NCI-H2196 (cell line): ENCODE measurements at regions not wholly inside any gene's neighbourhood (a gene's known extent, or its start where the extent isn't known, plus 50 kb on each side); places are given as distances from the start of the nearest gene placed in this dataset.

Source experiments
- DNase-seq: peaks from one replicate; lab custom pipeline; 2025; ENCODE audit not compliant: unreplicated experiment; lab: John Stamatoyannopoulos, UW

- DNase-seq, result no peak
Observed at GRCh38 chr7:46839651-46840050, 742.3 kb downstream of the TNS3 start.

GRCh38 chr7:46838463-46838862 lies 743.4 kb downstream of the TNS3 start:
- DNase-seq, result no peak

GRCh38 chr7:46835556-46835955 lies 746.4 kb downstream of the TNS3 start:
- no peak for DNase-seq

DNA sequence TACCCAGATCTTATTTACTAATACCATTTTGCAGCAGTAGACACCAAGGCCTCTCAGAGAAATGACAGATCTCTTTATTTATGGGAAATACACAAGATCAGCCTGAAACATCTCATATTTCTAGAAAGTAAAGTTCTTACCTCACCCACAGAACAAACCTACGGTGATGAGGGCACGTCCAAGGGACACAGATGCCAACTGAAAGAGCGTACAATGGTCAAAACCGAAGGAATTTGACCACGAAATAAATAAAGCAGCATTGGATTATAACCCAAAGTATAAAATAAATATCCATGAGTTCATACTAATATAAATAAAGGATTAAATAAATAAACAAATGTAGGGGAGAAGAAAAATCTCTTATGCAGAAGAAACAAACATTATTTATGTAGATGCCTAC lies 747.0 kb downstream of the TNS3 start:
- DNase-seq, result no peak

- DNase-seq, result no peak
Observed at GRCh38 chr7:46833197-46833596, 748.7 kb downstream of the TNS3 start.

DNA sequence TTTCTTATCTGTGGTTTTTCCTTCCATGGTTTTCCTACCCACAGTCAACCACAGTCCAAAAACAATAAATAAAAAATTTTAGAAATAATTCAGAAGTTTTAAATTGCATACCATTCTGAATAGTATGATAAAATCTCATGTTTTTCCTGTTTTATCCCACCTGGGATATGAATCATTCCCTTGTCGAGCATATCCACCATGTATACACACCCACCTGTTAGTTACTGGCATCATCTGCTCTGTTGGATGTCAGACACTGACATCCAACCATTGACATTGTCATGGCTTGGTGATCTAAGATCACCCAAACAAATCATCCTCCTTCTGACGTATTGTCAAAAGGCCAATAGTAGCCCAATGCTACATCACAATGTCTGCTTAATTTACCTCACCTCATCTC lies 749.8 kb downstream of the TNS3 start:
- no peak for DNase-seq

GRCh38 chr7:46819819-46820218 lies 762.1 kb downstream of the TNS3 start:
- DNase-seq, result no peak

GRCh38 chr7:46814516-46815250 lies 767.2 kb downstream of the TNS3 start:
- DNase-seq, result no peak

DNA sequence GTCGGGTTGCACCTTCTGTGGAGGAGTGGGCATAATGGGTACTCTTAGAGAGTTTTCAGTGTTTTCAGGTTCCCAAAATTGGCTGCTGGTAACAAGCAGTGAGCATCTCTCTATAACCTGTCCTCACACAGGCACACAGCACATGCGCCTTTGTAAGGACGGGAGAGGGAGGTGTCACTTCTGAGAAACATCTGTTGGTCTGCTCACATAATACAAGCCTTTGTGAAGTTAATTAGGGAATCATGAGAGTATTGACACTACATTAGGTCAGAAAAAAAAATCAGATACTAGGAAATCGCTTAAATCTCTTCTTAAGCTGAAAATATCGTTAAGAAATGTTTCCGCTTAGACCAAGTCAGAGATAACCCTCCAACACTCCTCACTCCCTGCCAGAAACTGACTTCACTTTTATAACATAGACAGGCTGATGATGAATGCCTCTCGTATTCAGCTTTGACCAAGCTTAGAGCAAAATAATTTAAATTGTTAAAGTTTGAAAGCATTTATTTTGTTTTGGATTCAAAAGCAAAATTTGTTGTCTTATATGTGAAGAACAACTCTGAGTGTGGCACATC lies 769.7 kb downstream of the TNS3 start:
- no peak for DNase-seq

DNA sequence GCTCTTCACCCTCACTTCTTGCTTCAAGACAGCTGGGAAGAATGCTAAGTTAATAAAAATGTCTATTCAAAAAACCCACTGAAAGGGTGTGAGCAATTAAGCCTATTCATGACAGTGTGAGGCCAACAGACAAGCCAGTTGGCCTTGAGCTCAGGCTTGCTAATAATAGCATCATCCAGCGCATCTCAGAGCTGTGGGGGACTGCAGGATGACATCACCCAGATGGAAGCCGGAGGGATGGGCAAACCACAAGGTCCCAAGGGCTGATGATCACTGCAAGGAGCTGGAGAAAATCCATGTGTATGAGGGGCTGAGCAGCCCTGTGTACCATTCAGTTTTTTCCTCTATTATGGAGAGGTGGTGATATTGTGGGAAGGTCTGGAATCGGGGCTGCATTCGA lies 770.4 kb downstream of the TNS3 start:
- no peak for DNase-seq

GRCh38 chr7:46810986-46811385 lies 770.9 kb downstream of the TNS3 start:
- no peak for DNase-seq

- DNase-seq, result no peak
Observed at GRCh38 chr7:46809886-46810285, 772.0 kb downstream of the TNS3 start.

GRCh38 chr7:46806856-46807255 lies 775.1 kb downstream of the TNS3 start:
- DNase-seq, result no peak

- DNase-seq, result no peak
Observed at GRCh38 chr7:46802479-46802878, 779.4 kb downstream of the TNS3 start.

- no peak for DNase-seq
Observed at GRCh38 chr7:46791188-46791587, 790.7 kb downstream of the TNS3 start.

- DNase-seq, result no peak
Observed at GRCh38 chr7:46786995-46787394, 794.9 kb downstream of the TNS3 start.

GRCh38 chr7:46786221-46786954 lies 795.5 kb downstream of the TNS3 start:
- DNase-seq, result peak; percentile 2

DNA sequence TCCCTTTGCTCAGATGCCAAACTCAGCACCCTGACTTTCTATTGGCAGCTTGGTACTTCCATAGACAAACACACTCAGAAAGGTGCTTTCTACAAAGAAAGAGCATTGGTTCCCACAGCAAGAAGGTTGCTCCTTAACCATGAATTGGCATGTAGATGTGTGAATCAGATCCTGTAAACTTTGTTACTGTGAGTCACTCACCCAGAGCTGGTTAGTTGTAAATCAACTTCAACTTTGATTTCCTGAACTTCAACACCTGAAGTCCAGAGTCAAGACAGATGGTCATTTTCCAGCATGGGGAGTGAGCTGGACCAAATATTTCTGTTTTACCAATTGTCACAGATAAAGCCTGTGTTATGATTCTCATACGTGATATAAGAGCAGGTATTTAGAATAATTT lies 797.2 kb downstream of the TNS3 start:
- DNase-seq, result no peak

DNA sequence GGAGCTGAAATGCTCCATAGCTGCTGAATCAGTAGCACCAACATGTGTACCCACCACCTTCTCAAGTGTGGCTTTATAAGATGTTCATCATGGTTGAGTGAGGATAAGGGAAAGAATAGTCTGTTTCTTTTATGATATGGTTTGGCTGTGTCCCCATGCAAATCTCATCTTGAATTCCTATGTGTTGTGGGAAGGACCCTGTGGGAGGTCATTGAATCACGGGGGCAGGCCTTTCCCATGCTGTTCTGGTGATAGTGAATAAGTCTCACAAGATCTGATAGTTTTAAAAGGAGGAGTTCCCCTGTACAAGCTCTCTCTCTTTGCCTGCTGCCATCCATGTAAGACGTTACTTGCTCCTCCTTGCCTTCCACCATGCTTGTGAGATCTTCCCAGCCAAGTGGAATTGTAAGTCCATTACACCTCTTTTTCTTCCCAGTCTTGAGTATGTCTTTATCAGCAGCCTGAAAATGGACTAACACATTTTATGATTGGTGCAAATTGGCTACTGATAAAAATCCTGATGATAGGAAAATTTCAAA lies 799.9 kb downstream of the TNS3 start:
- no peak for DNase-seq

DNA sequence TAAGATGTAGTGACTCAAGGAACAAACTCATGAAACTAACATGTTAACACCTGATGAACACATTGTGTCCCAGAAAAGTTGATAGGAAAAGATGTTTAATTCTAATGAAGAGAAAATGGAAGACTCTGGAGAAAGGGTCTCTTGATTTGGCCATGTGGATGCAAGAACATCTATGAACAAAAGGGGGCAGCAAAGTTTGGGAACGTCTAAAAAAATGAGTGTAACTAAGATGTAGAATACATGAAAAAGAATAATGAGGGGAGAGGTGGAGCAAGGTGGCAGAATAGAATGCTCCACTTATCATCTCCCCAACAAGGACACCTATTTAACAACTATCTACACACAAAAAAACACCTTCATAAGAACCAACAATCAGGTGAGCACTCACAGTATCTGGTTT lies 805.1 kb downstream of the TNS3 start:
- DNase-seq, result no peak

- DNase-seq, result no peak
Observed at GRCh38 chr7:46775776-46776175, 806.1 kb downstream of the TNS3 start.

GRCh38 chr7:46775020-46775419 lies 806.9 kb downstream of the TNS3 start:
- no peak for DNase-seq
